ENCODE measurements at regions not wholly inside any gene's neighbourhood (a gene's known extent, or its start where the extent isn't known, plus 50 kb on each side); places are given as distances from the start of the nearest gene placed in this dataset.

GRCh38 chr10:36188461-36188860, 546.4 kb upstream of the FZD8 start:
- TF ChIP-seq POLR2A (IDR thresholded peaks at IDR 0.05) (no peak), CTCF (IDR thresholded peaks at IDR 0.05) (no peak)
